NOMO-1 (cell line): ENCODE measurements at regions not wholly inside any gene's neighbourhood (a gene's known extent, or its start where the extent isn't known, plus 50 kb on each side); places are given as distances from the start of the nearest gene placed in this dataset.

ENCODE experiments used
- DNase-seq, 2 experiments: peaks; one replicate each; lab custom pipeline; 2025; ENCODE audit not compliant: unreplicated experiment in 2 of 2; lab: John Stamatoyannopoulos, UW

- no peak for DNase-seq
Observed at GRCh38 chr14:98366429-98366828, 905.6 kb downstream of the BCL11B start.

- DNase-seq: no peak
Observed at GRCh38 chr14:98368221-98368620, 903.8 kb downstream of the BCL11B start.

GRCh38 chr14:98368916-98369315 is 903.1 kb downstream of the BCL11B start:
- no peak for DNase-seq

- DNase-seq: no peak
Observed at GRCh38 chr14:98369344-98369743, 902.7 kb downstream of the BCL11B start.

GRCh38 chr14:98370352-98370751 is 901.6 kb downstream of the BCL11B start:
- no peak for DNase-seq

- no peak for DNase-seq
Observed at GRCh38 chr14:98371141-98371540, 900.9 kb downstream of the BCL11B start.

- no peak for DNase-seq
Observed at GRCh38 chr14:98374136-98374535, 897.9 kb downstream of the BCL11B start.

GRCh38 chr14:98375566-98375965 is 896.4 kb downstream of the BCL11B start:
- no peak for DNase-seq

- DNase-seq: no peak
Observed at GRCh38 chr14:98379830-98380229, 892.2 kb downstream of the BCL11B start.

- no peak for DNase-seq
Observed at GRCh38 chr14:98382662-98383061, 889.3 kb downstream of the BCL11B start.

GRCh38 chr14:98385851-98386250 is 886.1 kb downstream of the BCL11B start:
- no peak for DNase-seq

- no peak for DNase-seq
Observed at GRCh38 chr14:98391061-98391460, 880.9 kb downstream of the BCL11B start.

- no peak for DNase-seq
Observed at GRCh38 chr14:98393527-98393926, 878.5 kb downstream of the BCL11B start.

GRCh38 chr14:98404811-98405210 is 867.2 kb downstream of the BCL11B start:
- DNase-seq: no peak

- DNase-seq: no peak
Observed at GRCh38 chr14:98408024-98408555, 863.9 kb downstream of the BCL11B start.

GRCh38 chr14:98408713-98409112 is 863.3 kb downstream of the BCL11B start:
- no peak for DNase-seq

- no peak for DNase-seq
Observed at GRCh38 chr14:98411154-98411553, 860.8 kb downstream of the BCL11B start.

GRCh38 chr14:98412431-98412830 is 859.6 kb downstream of the BCL11B start:
- DNase-seq: no peak

GRCh38 chr14:98415766-98416165 is 856.2 kb downstream of the BCL11B start:
- no peak for DNase-seq

GRCh38 chr14:98417001-98417400 is 855.0 kb downstream of the BCL11B start:
- DNase-seq: no peak

- no peak for DNase-seq
Observed at GRCh38 chr14:98428483-98428994, 843.5 kb downstream of the BCL11B start.

- no peak for DNase-seq
Observed at GRCh38 chr14:98433436-98433835, 838.6 kb downstream of the BCL11B start.

- DNase-seq: no peak
Observed at GRCh38 chr14:98437113-98437512, 834.9 kb downstream of the BCL11B start.
